ENCODE measurements at regions not wholly inside any gene's neighbourhood (a gene's known extent, or its start where the extent isn't known, plus 50 kb on each side); places are given as distances from the start of the nearest gene placed in this dataset.

GRCh38 chr10:80870282-80870681 lies 332.6 kb downstream of the SH2D4B start:
- in situ Hi-C loops (cut with HindIII; ENCODE audit: low pct_unique_long_range_greater_than_20kb, low sequenced_read_pairs) = no loop called here
- CTCF ChIA-PET = no interaction called here
- no peak for ATAC-seq
- Histone ChIP-seq H3K27ac (ENCODE audit: low read length) (no peak overlapping the region), H3K4me3 (ENCODE audit: low read depth in 2 of 2, low read length in 2 of 2) (no peak overlapping the region), H3K27me3 (ENCODE audit: control insufficient read depth, insufficient read depth, low read length) (no peaks in the 10 kb centered on the region), H3K4me1 (ENCODE audit: control insufficient read depth, insufficient read depth, low read length) (no peaks in the 10 kb centered on the region), H3K36me3 (ENCODE audit: control insufficient read depth, insufficient read depth, low read length) (no peaks in the 10 kb centered on the region), H3K9me3 (ENCODE audit: control insufficient read depth, insufficient read depth, low read depth, low read length) (peaks cover 5% of the 10 kb centered on the region; the same call in 1 of the 2 replicates)
- TF ChIP-seq, protein P1, sequence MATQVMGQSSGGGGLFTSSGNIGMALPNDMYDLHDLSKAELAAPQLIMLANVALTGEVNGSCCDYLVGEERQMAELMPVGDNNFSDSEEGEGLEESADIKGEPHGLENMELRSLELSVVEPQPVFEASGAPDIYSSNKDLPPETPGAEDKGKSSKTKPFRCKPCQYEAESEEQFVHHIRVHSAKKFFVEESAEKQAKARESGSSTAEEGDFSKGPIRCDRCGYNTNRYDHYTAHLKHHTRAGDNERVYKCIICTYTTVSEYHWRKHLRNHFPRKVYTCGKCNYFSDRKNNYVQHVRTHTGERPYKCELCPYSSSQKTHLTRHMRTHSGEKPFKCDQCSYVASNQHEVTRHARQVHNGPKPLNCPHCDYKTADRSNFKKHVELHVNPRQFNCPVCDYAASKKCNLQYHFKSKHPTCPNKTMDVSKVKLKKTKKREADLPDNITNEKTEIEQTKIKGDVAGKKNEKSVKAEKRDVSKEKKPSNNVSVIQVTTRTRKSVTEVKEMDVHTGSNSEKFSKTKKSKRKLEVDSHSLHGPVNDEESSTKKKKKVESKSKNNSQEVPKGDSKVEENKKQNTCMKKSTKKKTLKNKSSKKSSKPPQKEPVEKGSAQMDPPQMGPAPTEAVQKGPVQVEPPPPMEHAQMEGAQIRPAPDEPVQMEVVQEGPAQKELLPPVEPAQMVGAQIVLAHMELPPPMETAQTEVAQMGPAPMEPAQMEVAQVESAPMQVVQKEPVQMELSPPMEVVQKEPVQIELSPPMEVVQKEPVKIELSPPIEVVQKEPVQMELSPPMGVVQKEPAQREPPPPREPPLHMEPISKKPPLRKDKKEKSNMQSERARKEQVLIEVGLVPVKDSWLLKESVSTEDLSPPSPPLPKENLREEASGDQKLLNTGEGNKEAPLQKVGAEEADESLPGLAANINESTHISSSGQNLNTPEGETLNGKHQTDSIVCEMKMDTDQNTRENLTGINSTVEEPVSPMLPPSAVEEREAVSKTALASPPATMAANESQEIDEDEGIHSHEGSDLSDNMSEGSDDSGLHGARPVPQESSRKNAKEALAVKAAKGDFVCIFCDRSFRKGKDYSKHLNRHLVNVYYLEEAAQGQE (IDR thresholded peaks at IDR 0.05; ENCODE audit: insufficient read depth in 1 of 2, low read depth in 2 of 2, low read length in 1 of 2) = no peak
- no peak for TF ChIP-seq POLR2AphosphoS5 (IDR thresholded peaks at IDR 0.05; ENCODE audit: low read depth, low read length)
- TF ChIP-seq SIN3A (IDR thresholded peaks at IDR 0.05; ENCODE audit: borderline replicate concordance, insufficient read depth, low read depth, low read length) = no peak
- no peak for TF ChIP-seq TCF7L2 (IDR thresholded peaks at IDR 0.05; ENCODE audit: low read depth, low read length)
- TF ChIP-seq, protein P2, sequence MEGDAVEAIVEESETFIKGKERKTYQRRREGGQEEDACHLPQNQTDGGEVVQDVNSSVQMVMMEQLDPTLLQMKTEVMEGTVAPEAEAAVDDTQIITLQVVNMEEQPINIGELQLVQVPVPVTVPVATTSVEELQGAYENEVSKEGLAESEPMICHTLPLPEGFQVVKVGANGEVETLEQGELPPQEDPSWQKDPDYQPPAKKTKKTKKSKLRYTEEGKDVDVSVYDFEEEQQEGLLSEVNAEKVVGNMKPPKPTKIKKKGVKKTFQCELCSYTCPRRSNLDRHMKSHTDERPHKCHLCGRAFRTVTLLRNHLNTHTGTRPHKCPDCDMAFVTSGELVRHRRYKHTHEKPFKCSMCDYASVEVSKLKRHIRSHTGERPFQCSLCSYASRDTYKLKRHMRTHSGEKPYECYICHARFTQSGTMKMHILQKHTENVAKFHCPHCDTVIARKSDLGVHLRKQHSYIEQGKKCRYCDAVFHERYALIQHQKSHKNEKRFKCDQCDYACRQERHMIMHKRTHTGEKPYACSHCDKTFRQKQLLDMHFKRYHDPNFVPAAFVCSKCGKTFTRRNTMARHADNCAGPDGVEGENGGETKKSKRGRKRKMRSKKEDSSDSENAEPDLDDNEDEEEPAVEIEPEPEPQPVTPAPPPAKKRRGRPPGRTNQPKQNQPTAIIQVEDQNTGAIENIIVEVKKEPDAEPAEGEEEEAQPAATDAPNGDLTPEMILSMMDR (IDR thresholded peaks at IDR 0.05) = no peak
- no peak for DNase-seq (ENCODE audit: low read depth, low spot score)
- BruUV-seq (replicated peaks) = no TSS peak
- intact Hi-C loops (cut with micrococcal nuclease; ENCODE audit: unreplicated experiment) = no loop called here
- POLR2A ChIA-PET = no interaction called here

DNA sequence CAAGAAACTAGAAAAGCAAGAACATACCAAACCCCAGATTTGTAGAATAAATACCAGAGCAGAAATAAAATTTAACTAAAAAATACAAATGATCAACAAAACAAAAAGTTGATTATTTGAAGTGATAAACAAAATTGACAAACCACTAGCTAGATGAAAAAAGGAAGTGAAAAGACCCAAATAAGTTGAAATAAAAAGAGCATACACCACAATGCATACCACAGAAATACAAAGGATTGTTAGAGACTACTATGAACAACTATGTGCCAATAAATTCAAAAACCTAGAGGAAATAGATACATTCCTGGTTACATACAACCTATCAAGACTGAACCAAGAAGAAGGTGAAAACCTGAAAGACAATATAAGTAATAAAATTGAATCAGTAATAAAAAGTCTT lies 333.4 kb downstream of the SH2D4B start:
- no peak for ATAC-seq
- peaks cover 5% of the 10 kb centered on the region; the same call in 1 of the 2 replicates for H3K9me3 ChIP-seq (ENCODE audit: control insufficient read depth, insufficient read depth, low read depth, low read length)
- no peaks in the 10 kb centered on the region for H3K4me1 ChIP-seq (ENCODE audit: control insufficient read depth, insufficient read depth, low read length)
- ChIA-PET POLR2A (no interaction called here), CTCF (no interaction called here)
- no peaks in the 10 kb centered on the region for H3K36me3 ChIP-seq (ENCODE audit: control insufficient read depth, insufficient read depth, low read length)
- in situ Hi-C loops (cut with HindIII; ENCODE audit: low pct_unique_long_range_greater_than_20kb, low sequenced_read_pairs) (no loop called here), intact Hi-C loops (cut with micrococcal nuclease; ENCODE audit: unreplicated experiment) (no loop called here)
- BruUV-seq (replicated peaks) = no TSS peak
- H3K27me3 ChIP-seq (ENCODE audit: control insufficient read depth, insufficient read depth, low read length) = no peaks in the 10 kb centered on the region
- TF ChIP-seq, protein P2 (IDR thresholded peaks at IDR 0.05) = no peak
- TF ChIP-seq TCF7L2 (IDR thresholded peaks at IDR 0.05; ENCODE audit: low read depth, low read length) = no peak
- TF ChIP-seq POLR2AphosphoS5 (IDR thresholded peaks at IDR 0.05; ENCODE audit: low read depth, low read length) = no peak
- TF ChIP-seq, protein P1 (IDR thresholded peaks at IDR 0.05; ENCODE audit: insufficient read depth in 1 of 2, low read depth in 2 of 2, low read length in 1 of 2) = no peak
- TF ChIP-seq SIN3A (IDR thresholded peaks at IDR 0.05; ENCODE audit: borderline replicate concordance, insufficient read depth, low read depth, low read length) = no peak
- DNase-seq (ENCODE audit: low read depth, low spot score) = no peak
- no peak overlapping the region for H3K4me3 ChIP-seq (ENCODE audit: low read depth in 2 of 2, low read length in 2 of 2)
- H3K27ac ChIP-seq (ENCODE audit: low read length) = no peak overlapping the region

Data from Panc1 (cell line).